SK-N-SH treated with all-trans-retinoic acid at 6 μM for 48 hours (cell line): ENCODE measurements at regions not wholly inside any gene's neighbourhood (a gene's known extent, or its start where the extent isn't known, plus 50 kb on each side); places are given as distances from the start of the nearest gene placed in this dataset.

Experiments
- ATAC-seq: fragments of 200-7000 bp; cut with Tn5 transposase; 3 replicates; pipeline ENCODE4 v1.9.1; 2020; ENCODE audit warnings: mild to moderate bottlenecking, moderate library complexity
- ARNTL ChIP-seq: fragments of 450-650 bp; formaldehyde crosslinking; IDR thresholded peaks from 2 replicates; pipeline ENCODE4 v1.5.0; 2020; ENCODE audit warnings: low read depth, mild to moderate bottlenecking, moderate library complexity, borderline replicate concordance
- BACH2 ChIP-seq: fragments of 250-450 bp; sonication (Bioruptor Pico); IDR thresholded peaks from 2 replicates; pipeline ENCODE4 v1.9.0; 2021; ENCODE audit warnings: mild to moderate bottlenecking, borderline replicate concordance
- CSDC2 ChIP-seq: fragments of 250-450 bp; sonication (Bioruptor Pico); IDR thresholded peaks from 2 replicates; pipeline ENCODE4 v1.5.0; 2020; ENCODE audit warnings: mild to moderate bottlenecking, moderate library complexity
- CSRNP3 ChIP-seq: fragments of 250-450 bp; sonication (Bioruptor Pico); IDR thresholded peaks from 2 replicates; pipeline ENCODE4 v1.5.1; 2021; ENCODE audit warnings: mild to moderate bottlenecking, moderate library complexity
- ESRRG ChIP-seq: fragments of 250-450 bp; sonication (Bioruptor Pico); IDR thresholded peaks from 2 replicates; pipeline ENCODE4 v1.6.1; 2021; ENCODE audit warnings: mild to moderate bottlenecking
- GLIS3 ChIP-seq: fragments of 250-450 bp; sonication (Bioruptor Pico); IDR thresholded peaks from 2 replicates; pipeline ENCODE4 v1.5.0; 2020; ENCODE audit warnings: mild to moderate bottlenecking, moderate library complexity
- ISL1 ChIP-seq: fragments of 250-450 bp; sonication (Bioruptor Pico); IDR thresholded peaks from 2 replicates; pipeline ENCODE4 v2.1.2; 2022; ENCODE audit warnings: mild to moderate bottlenecking, moderate library complexity
- OSR1 ChIP-seq: fragments of 250-450 bp; sonication (Bioruptor Pico); IDR thresholded peaks from 2 replicates; pipeline ENCODE4 v1.8.0; 2022; ENCODE audit warnings: moderate library complexity, mild to moderate bottlenecking, inconsistent platforms
- PATZ1 ChIP-seq: fragments of 250-450 bp; sonication (Bioruptor Pico); IDR thresholded peaks from 2 replicates; pipeline ENCODE4 v1.8.0; 2020; ENCODE audit warnings: mild to moderate bottlenecking, moderate library complexity, borderline replicate concordance
- POU6F1 ChIP-seq: fragments of 250-450 bp; sonication (Bioruptor Pico); IDR thresholded peaks from 2 replicates; pipeline ENCODE4 v1.8.0; 2021; ENCODE audit warnings: low read depth, mild to moderate bottlenecking, moderate library complexity, borderline replicate concordance
- PPARA ChIP-seq: fragments of 250-450 bp; sonication (Bioruptor Pico); IDR thresholded peaks from 2 replicates; pipeline ENCODE4 v1.5.0; 2020; ENCODE audit warnings: mild to moderate bottlenecking, borderline replicate concordance
- RARB ChIP-seq: fragments of 250-450 bp; sonication (Bioruptor Pico); IDR thresholded peaks from 2 replicates; pipeline ENCODE4 v1.8.0; 2021; ENCODE audit warnings: mild to moderate bottlenecking, moderate library complexity
- SNAI2 ChIP-seq: fragments of 250-450 bp; sonication (Bioruptor Pico); IDR thresholded peaks from 2 replicates; pipeline ENCODE4 v1.5.0; 2020; ENCODE audit warnings: mild to moderate bottlenecking, moderate library complexity
- TCF4 ChIP-seq: fragments of 250-450 bp; sonication (Bioruptor Pico); IDR thresholded peaks from 2 replicates; pipeline ENCODE4 v1.8.0; 2021; ENCODE audit warnings: mild to moderate bottlenecking, moderate library complexity, borderline replicate concordance
- TOX ChIP-seq: fragments of 250-450 bp; sonication (Bioruptor Pico); IDR thresholded peaks from 2 replicates; pipeline ENCODE4 v1.8.0; 2021; ENCODE audit warnings: mild to moderate bottlenecking, moderate library complexity, borderline replicate concordance
- ZC3H10 ChIP-seq: fragments of 250-450 bp; sonication (Bioruptor Pico); IDR thresholded peaks from 2 replicates; pipeline ENCODE4 v1.5.1; 2021; ENCODE audit warnings: mild to moderate bottlenecking, moderate library complexity
- ZFP3 ChIP-seq: fragments of 250-450 bp; sonication (Bioruptor Pico); IDR thresholded peaks from 2 replicates; pipeline ENCODE4 v1.5.0; 2020; ENCODE audit warnings: mild to moderate bottlenecking, moderate library complexity
- ZFP30 ChIP-seq: fragments of 450-650 bp; formaldehyde crosslinking; IDR thresholded peaks from 2 replicates; pipeline ENCODE4 v1.5.0; 2022; ENCODE audit warnings: mild to moderate bottlenecking, moderate library complexity
- ZNF565 ChIP-seq: fragments of 450-650 bp; formaldehyde crosslinking; conservative IDR thresholded peaks from 2 replicates; pipeline ENCODE4 v1.5.0; 2020; ENCODE audit warnings: low read depth, mild to moderate bottlenecking, moderate library complexity
- ZNF70 ChIP-seq: fragments of 450-650 bp; formaldehyde crosslinking; IDR thresholded peaks from 2 replicates; pipeline ENCODE4 v1.5.0; 2020; ENCODE audit warnings: mild to moderate bottlenecking, moderate library complexity
- ZNF8 ChIP-seq: fragments of 450-650 bp; formaldehyde crosslinking; IDR thresholded peaks from 2 replicates; pipeline ENCODE4 v1.5.0; 2020; ENCODE audit warnings: mild to moderate bottlenecking, moderate library complexity

- ATAC-seq, result no peak
- TF ChIP-seq ZNF70, result no peak
- no peak for TF ChIP-seq TOX
- TF ChIP-seq CSRNP3 (CRISPR knock-in tag), result no peak
- TF ChIP-seq ZC3H10, result no peak
- no peak for TF ChIP-seq CSDC2
- no peak for TF ChIP-seq TCF4 (CRISPR knock-in tag)
- TF ChIP-seq RARB (CRISPR knock-in tag), result no peak
- TF ChIP-seq, all 23 proteins: peak for 0
Observed at GRCh38 chr20:23277316-23277715, 73.3 kb upstream of the NXT1 start.

GRCh38 chr20:23273776-23274175, 76.8 kb upstream of the NXT1 start:
- no peak for TF ChIP-seq GLIS3 (CRISPR knock-in tag)
- TF ChIP-seq ZFP30 (CRISPR knock-in tag), result no peak
- TF ChIP-seq CSRNP3 (CRISPR knock-in tag), result no peak
- TF ChIP-seq PATZ1 (CRISPR knock-in tag), result no peak
- TF ChIP-seq ISL1 (CRISPR knock-in tag), result no peak
- no peak for TF ChIP-seq BACH2 (CRISPR knock-in tag)
- TF ChIP-seq CSDC2, result no peak
- TF ChIP-seq ZNF8 (CRISPR knock-in tag), result no peak
- no peak for TF ChIP-seq ARNTL (CRISPR knock-in tag)
- no peak for TF ChIP-seq ZNF565 (CRISPR knock-in tag)
- TF ChIP-seq ESRRG (CRISPR knock-in tag), result no peak
- TF ChIP-seq, all 23 proteins: peak for 0
- ATAC-seq, result no peak

GRCh38 chr20:23272176-23273029, 78.2 kb upstream of the NXT1 start:
- ATAC-seq, result no peak
- TF ChIP-seq ISL1 (CRISPR knock-in tag) (no peak), PPARA (CRISPR knock-in tag) (no peak), ZC3H10 (no peak), TOX (no peak), GLIS3 (CRISPR knock-in tag) (no peak), CSDC2 (no peak), ZNF70 (no peak), SNAI2 (CRISPR knock-in tag) (no peak), POU6F1 (CRISPR knock-in tag) (no peak), RARB (CRISPR knock-in tag) (no peak), ZNF565 (CRISPR knock-in tag) (no peak), ZFP3 (no peak), OSR1 (no peak), TCF4 (CRISPR knock-in tag) (no peak), BACH2 (CRISPR knock-in tag) (no peak), ZFP30 (CRISPR knock-in tag) (no peak), ZNF8 (CRISPR knock-in tag) (no peak), ESRRG (CRISPR knock-in tag) (no peak), ARNTL (CRISPR knock-in tag) (no peak), CSRNP3 (CRISPR knock-in tag) (no peak)
